MM.1S (cell line): ENCODE measurements at regions not wholly inside any gene's neighbourhood (a gene's known extent, or its start where the extent isn't known, plus 50 kb on each side); places are given as distances from the start of the nearest gene placed in this dataset.

Experiments
- DNase-seq: peaks from one replicate; pipeline ENCODE4 v3.0.0-alpha.2; 2015
- H2AFZ ChIP-seq: fragments of 300-600 bp; sonication (generic); 2 replicates; pipeline ENCODE4 v1.6.0; 2016; ENCODE audit warnings: antibody characterized with exemption, low read length
- H3F3A ChIP-seq: fragments of 300-600 bp; sonication (generic); 2 replicates; pipeline ENCODE4 v1.6.1; 2016; ENCODE audit warnings: mild to moderate bottlenecking, antibody characterized with exemption, low read length, moderate library complexity, mixed read lengths; ENCODE audit not compliant: insufficient read depth
- H3K27ac ChIP-seq: fragments of 300-600 bp; sonication (generic); 2 replicates; pipeline ENCODE4 v1.5.1; 2016; ENCODE audit warnings: mild to moderate bottlenecking, low read length
- H3K27me3 ChIP-seq: fragments of 300-600 bp; sonication (generic); replicated peaks from 2 replicates; pipeline ENCODE4 v1.6.0; 2016; ENCODE audit warnings: low read length; ENCODE audit not compliant: insufficient read depth
- H3K36me3 ChIP-seq: fragments of 300-600 bp; sonication (generic); replicated peaks from 2 replicates; pipeline ENCODE4 v1.6.1; 2016; ENCODE audit warnings: mild to moderate bottlenecking, low read length, mixed read lengths; ENCODE audit not compliant: insufficient read depth
- H3K4me1 ChIP-seq: fragments of 300-600 bp; sonication (generic); 2 replicates; pipeline ENCODE4 v1.6.1; 2016; ENCODE audit warnings: low read length, mixed read lengths
- H3K4me2 ChIP-seq: fragments of 300-600 bp; sonication (generic); 2 replicates; pipeline ENCODE4 v1.6.0; 2016; ENCODE audit warnings: low read depth, low read length
- H3K4me3 ChIP-seq: fragments of 300-600 bp; sonication (generic); 2 replicates; pipeline ENCODE4 v1.5.1; 2016; ENCODE audit warnings: low read length, mixed read lengths
- H3K79me2 ChIP-seq: fragments of 300-600 bp; sonication (generic); 2 replicates; pipeline ENCODE4 v1.6.1; 2016; ENCODE audit warnings: mixed run types, low read length, mixed read lengths
- H3K9ac ChIP-seq: fragments of 300-600 bp; sonication (generic); 2 replicates; pipeline ENCODE4 v1.6.1; 2016; ENCODE audit warnings: low read length, mixed read lengths
- H3K9me2 ChIP-seq: fragments of 300-600 bp; sonication (generic); replicated peaks from 2 replicates; pipeline ENCODE4 v1.6.1; 2016; ENCODE audit warnings: mild to moderate bottlenecking, low read length, mixed read lengths; ENCODE audit not compliant: insufficient read depth
- H3K9me3 ChIP-seq: fragments of 300-600 bp; sonication (generic); replicated peaks from 2 replicates; pipeline ENCODE4 v1.6.1; 2016; ENCODE audit warnings: mild to moderate bottlenecking, low read length, mixed read lengths; ENCODE audit not compliant: insufficient read depth
- H4K20me1 ChIP-seq: fragments of 300-600 bp; sonication (generic); 2 replicates; pipeline ENCODE4 v1.6.1; 2016; ENCODE audit warnings: mild to moderate bottlenecking, low read length, moderate library complexity, mixed read lengths; ENCODE audit not compliant: insufficient read depth
- EZH2 ChIP-seq: fragments of 300-600 bp; sonication (generic); optimal IDR thresholded peaks from 2 replicates; pipeline ENCODE3; 2017; ENCODE audit warnings: low read depth, mild to moderate bottlenecking, antibody characterized with exemption, low read length, mixed read lengths
- EZH2phosphoT487 ChIP-seq: fragments of 300-600 bp; sonication (generic); IDR thresholded peaks from 2 replicates; pipeline ENCODE4 v1.6.1; 2018; ENCODE audit warnings: antibody characterized with exemption, low read length
- TF ChIP-seq, protein P1 (sequence below): fragments of 300-600 bp; sonication (generic); IDR thresholded peaks from 2 replicates; pipeline ENCODE4 v1.5.1; 2016; ENCODE audit warnings: antibody characterized with exemption, low read length, mixed read lengths

DNA sequence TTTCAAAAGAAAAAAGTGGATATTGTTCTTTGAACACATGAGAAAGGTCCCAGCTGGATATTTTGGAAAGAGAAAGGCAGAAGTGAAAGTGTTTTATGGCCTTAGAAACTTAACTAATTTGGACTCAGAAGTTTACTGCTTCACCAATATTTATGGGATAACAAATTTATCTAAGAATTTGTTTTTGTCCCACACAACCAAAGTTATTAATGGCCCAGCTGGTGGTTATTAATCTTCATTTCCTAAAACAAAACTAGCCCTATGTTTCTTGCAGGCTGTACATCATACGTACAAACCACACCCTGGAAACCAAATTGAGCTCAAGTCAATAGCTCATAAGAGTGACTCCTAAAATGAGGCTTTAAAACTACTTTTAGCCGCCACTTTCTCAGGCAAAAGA is 372.9 kb upstream of the LMCD1 start:
- H3K9me2 ChIP-seq: no peaks in the 10 kb centered on the region
- no peaks in the 10 kb centered on the region for H3F3A ChIP-seq

GRCh38 chr3:8136553-8136952 is 365.1 kb upstream of the LMCD1 start:
- Histone ChIP-seq H3K9ac (no peak overlapping the region), H3K4me2 (no peak overlapping the region), H3K27ac (no peak overlapping the region), H3K9me3 (no peaks in the 10 kb centered on the region), H3K9me2 (no peaks in the 10 kb centered on the region), H2AFZ (no peak overlapping the region), H4K20me1 (no peaks in the 10 kb centered on the region), H3K36me3 (no peaks in the 10 kb centered on the region), H3K79me2 (no peaks in the 10 kb centered on the region), H3K4me1 (no peaks in the 10 kb centered on the region), H3K27me3 (no peaks in the 10 kb centered on the region), H3F3A (no peaks in the 10 kb centered on the region), H3K4me3 (no peak overlapping the region)
- DNase-seq: no peak
- TF ChIP-seq EZH2phosphoT487: no peak

More for the DNA sequence above, 372.9 kb upstream of the LMCD1 start:
- DNase-seq: no peak
- no peaks in the 10 kb centered on the region for H3K36me3 ChIP-seq
- no peaks in the 10 kb centered on the region for H3K79me2 ChIP-seq
- H3K4me1 ChIP-seq: no peaks in the 10 kb centered on the region
- no peak overlapping the region for H3K27ac ChIP-seq
- H3K27me3 ChIP-seq: no peaks in the 10 kb centered on the region
- H3K4me2 ChIP-seq: no peak overlapping the region
- no peak overlapping the region for H3K4me3 ChIP-seq
- no peak for TF ChIP-seq EZH2phosphoT487
- no peak overlapping the region for H3K9ac ChIP-seq
- H3K9me3 ChIP-seq: no peaks in the 10 kb centered on the region
- H4K20me1 ChIP-seq: no peaks in the 10 kb centered on the region
- no peak overlapping the region for H2AFZ ChIP-seq

GRCh38 chr3:8143186-8143585 is 358.4 kb upstream of the LMCD1 start:
- H3K36me3 ChIP-seq: no peaks in the 10 kb centered on the region
- no peaks in the 10 kb centered on the region for H3K4me1 ChIP-seq
- H3K27ac ChIP-seq: no peak overlapping the region
- H3K27me3 ChIP-seq: no peaks in the 10 kb centered on the region
- no peaks in the 10 kb centered on the region for H3K9me2 ChIP-seq
- no peaks in the 10 kb centered on the region for H3F3A ChIP-seq
- DNase-seq: no peak
- H2AFZ ChIP-seq: no peak overlapping the region
- no peak for TF ChIP-seq EZH2phosphoT487
- TF ChIP-seq, protein P1, sequence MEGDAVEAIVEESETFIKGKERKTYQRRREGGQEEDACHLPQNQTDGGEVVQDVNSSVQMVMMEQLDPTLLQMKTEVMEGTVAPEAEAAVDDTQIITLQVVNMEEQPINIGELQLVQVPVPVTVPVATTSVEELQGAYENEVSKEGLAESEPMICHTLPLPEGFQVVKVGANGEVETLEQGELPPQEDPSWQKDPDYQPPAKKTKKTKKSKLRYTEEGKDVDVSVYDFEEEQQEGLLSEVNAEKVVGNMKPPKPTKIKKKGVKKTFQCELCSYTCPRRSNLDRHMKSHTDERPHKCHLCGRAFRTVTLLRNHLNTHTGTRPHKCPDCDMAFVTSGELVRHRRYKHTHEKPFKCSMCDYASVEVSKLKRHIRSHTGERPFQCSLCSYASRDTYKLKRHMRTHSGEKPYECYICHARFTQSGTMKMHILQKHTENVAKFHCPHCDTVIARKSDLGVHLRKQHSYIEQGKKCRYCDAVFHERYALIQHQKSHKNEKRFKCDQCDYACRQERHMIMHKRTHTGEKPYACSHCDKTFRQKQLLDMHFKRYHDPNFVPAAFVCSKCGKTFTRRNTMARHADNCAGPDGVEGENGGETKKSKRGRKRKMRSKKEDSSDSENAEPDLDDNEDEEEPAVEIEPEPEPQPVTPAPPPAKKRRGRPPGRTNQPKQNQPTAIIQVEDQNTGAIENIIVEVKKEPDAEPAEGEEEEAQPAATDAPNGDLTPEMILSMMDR: no peak
- no peak for TF ChIP-seq EZH2
- no peaks in the 10 kb centered on the region for H3K79me2 ChIP-seq
- H4K20me1 ChIP-seq: no peaks in the 10 kb centered on the region
- no peaks in the 10 kb centered on the region for H3K9me3 ChIP-seq
- no peak overlapping the region for H3K9ac ChIP-seq
- H3K4me3 ChIP-seq: no peak overlapping the region
- H3K4me2 ChIP-seq: no peak overlapping the region

- H3F3A ChIP-seq: no peaks in the 10 kb centered on the region
- no peak overlapping the region for H3K4me3 ChIP-seq
- no peaks in the 10 kb centered on the region for H3K4me1 ChIP-seq
- H3K27me3 ChIP-seq: no peaks in the 10 kb centered on the region
- no peak overlapping the region for H3K9ac ChIP-seq
- DNase-seq: no peak
- TF ChIP-seq EZH2 (no peak), EZH2phosphoT487 (no peak)
- H3K36me3 ChIP-seq: no peaks in the 10 kb centered on the region
- H3K79me2 ChIP-seq: no peaks in the 10 kb centered on the region
- no peaks in the 10 kb centered on the region for H4K20me1 ChIP-seq
- no peaks in the 10 kb centered on the region for H3K9me2 ChIP-seq
- H3K4me2 ChIP-seq: no peak overlapping the region
- no peaks in the 10 kb centered on the region for H3K9me3 ChIP-seq
- no peak overlapping the region for H2AFZ ChIP-seq
- no peak overlapping the region for H3K27ac ChIP-seq
Measured at GRCh38 chr3:8145661-8146060, 356.0 kb upstream of the LMCD1 start.

DNA sequence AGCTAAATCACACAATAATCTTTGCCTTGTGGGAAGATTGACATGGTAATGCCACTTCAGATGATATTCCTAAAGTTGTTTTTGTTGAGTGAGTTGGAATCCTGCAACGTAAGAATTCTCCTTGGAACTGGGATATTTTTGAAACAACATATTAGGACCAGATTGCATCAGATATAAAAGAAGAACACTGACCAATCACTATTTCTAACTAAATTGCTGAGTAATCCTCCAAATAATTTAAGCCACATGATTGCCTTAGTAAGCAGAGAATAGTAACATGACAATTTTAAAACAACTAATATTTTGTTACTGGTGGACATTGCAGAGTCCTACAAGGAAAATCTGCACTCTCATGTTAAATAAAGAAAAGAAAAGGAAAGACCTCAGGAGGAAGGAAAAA is 353.9 kb upstream of the LMCD1 start:
- H2AFZ ChIP-seq: no peak overlapping the region
- no peaks in the 10 kb centered on the region for H3F3A ChIP-seq
- no peaks in the 10 kb centered on the region for H3K36me3 ChIP-seq
- no peaks in the 10 kb centered on the region for H4K20me1 ChIP-seq
- TF ChIP-seq EZH2 (no peak), EZH2phosphoT487 (no peak)
- TF ChIP-seq, protein P1: no peak
- H3K9me2 ChIP-seq: no peaks in the 10 kb centered on the region
- H3K9me3 ChIP-seq: no peaks in the 10 kb centered on the region
- H3K27me3 ChIP-seq: no peaks in the 10 kb centered on the region
- H3K4me2 ChIP-seq: no peak overlapping the region
- H3K27ac ChIP-seq: no peak overlapping the region
- no peak overlapping the region for H3K9ac ChIP-seq
- no peak for DNase-seq
- H3K4me1 ChIP-seq: no peaks in the 10 kb centered on the region
- H3K4me3 ChIP-seq: no peak overlapping the region
- H3K79me2 ChIP-seq: no peaks in the 10 kb centered on the region
